Panc1 (cell line): ENCODE measurements at regions not wholly inside any gene's neighbourhood (a gene's known extent, or its start where the extent isn't known, plus 50 kb on each side); places are given as distances from the start of the nearest gene placed in this dataset.

Experiments
- CTCF ChIP-seq: fragments of 450-650 bp; IDR thresholded peaks from 2 replicates; pipeline ENCODE4 v1.5.1; 2017; ENCODE audit warnings: mild to moderate bottlenecking
- POLR2AphosphoS5 ChIP-seq: IDR thresholded peaks from 2 replicates; pipeline ENCODE4 v1.6.1; 2012; ENCODE audit warnings: mild to moderate bottlenecking, low read depth, low read length, moderate library complexity
- TCF7L2 ChIP-seq: IDR thresholded peaks from 2 replicates; pipeline ENCODE4 v1.6.1; 2011; ENCODE audit warnings: mild to moderate bottlenecking, low read depth, low read length, inconsistent platforms
- TF ChIP-seq, protein P1 (sequence below), 2 experiments: IDR thresholded peaks; 2 replicates each; pipeline ENCODE4 v1.6.1; 2011 to 2012; ENCODE audit warnings: low read depth in 2 of 2, control low read depth in 1 of 2, low read length in 1 of 2, mild to moderate bottlenecking in 1 of 2, moderate library complexity in 1 of 2; ENCODE audit not compliant: insufficient read depth in 1 of 2

GRCh38 chr3:112740835-112741234, 99.9 kb upstream of the CCDC80 start:
- TF ChIP-seq CTCF (no peak), POLR2AphosphoS5 (no peak), TCF7L2 (no peak)
- TF ChIP-seq, protein P1, sequence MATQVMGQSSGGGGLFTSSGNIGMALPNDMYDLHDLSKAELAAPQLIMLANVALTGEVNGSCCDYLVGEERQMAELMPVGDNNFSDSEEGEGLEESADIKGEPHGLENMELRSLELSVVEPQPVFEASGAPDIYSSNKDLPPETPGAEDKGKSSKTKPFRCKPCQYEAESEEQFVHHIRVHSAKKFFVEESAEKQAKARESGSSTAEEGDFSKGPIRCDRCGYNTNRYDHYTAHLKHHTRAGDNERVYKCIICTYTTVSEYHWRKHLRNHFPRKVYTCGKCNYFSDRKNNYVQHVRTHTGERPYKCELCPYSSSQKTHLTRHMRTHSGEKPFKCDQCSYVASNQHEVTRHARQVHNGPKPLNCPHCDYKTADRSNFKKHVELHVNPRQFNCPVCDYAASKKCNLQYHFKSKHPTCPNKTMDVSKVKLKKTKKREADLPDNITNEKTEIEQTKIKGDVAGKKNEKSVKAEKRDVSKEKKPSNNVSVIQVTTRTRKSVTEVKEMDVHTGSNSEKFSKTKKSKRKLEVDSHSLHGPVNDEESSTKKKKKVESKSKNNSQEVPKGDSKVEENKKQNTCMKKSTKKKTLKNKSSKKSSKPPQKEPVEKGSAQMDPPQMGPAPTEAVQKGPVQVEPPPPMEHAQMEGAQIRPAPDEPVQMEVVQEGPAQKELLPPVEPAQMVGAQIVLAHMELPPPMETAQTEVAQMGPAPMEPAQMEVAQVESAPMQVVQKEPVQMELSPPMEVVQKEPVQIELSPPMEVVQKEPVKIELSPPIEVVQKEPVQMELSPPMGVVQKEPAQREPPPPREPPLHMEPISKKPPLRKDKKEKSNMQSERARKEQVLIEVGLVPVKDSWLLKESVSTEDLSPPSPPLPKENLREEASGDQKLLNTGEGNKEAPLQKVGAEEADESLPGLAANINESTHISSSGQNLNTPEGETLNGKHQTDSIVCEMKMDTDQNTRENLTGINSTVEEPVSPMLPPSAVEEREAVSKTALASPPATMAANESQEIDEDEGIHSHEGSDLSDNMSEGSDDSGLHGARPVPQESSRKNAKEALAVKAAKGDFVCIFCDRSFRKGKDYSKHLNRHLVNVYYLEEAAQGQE (IDR thresholded peaks at IDR 0.05; ENCODE audit: insufficient read depth in 1 of 2, low read depth in 2 of 2, low read length in 1 of 2): no peak
